GM21576 (cell line): ENCODE measurements at regions not wholly inside any gene's neighbourhood (a gene's known extent, or its start where the extent isn't known, plus 50 kb on each side); places are given as distances from the start of the nearest gene placed in this dataset.
"Not testable (repeated sequence)": the region's sequence is repeated elsewhere in the genome, so short reads cannot be mapped to it uniquely, and the experiment has no call there.

Experiments used
- ATAC-seq: cut with Tn5 transposase; IDR thresholded peaks from one replicate; pipeline ENCODE4 v1.9.1; 2021; ENCODE audit warnings: mild to moderate bottlenecking, moderate library complexity; ENCODE audit not compliant: unreplicated experiment

GRCh38 chr9:72471096-72471495 lies 50.3 kb upstream of the TMC1 start:
- no peak for ATAC-seq

- no peak for ATAC-seq
These were observed 53.4 kb upstream of the TMC1 start for GRCh38 chr9:72467766-72468738.

- ATAC-seq, result no peak
These were observed 55.8 kb upstream of the TMC1 start for GRCh38 chr9:72465593-72465984.

GRCh38 chr9:72464857-72465592 lies 56.4 kb upstream of the TMC1 start:
- ATAC-seq, result peak; percentile 61

GRCh38 chr9:72462340-72462739 lies 59.1 kb upstream of the TMC1 start:
- ATAC-seq, result no peak

- no peak for ATAC-seq
These were observed 60.8 kb upstream of the TMC1 start for GRCh38 chr9:72460342-72461312.

GRCh38 chr9:72459308-72459707 lies 62.1 kb upstream of the TMC1 start:
- no peak for ATAC-seq

GRCh38 chr9:72458153-72458552 lies 63.3 kb upstream of the TMC1 start:
- ATAC-seq, result no peak

GRCh38 chr9:72457366-72457765 lies 64.0 kb upstream of the TMC1 start:
- ATAC-seq, result no peak

- ATAC-seq, result no peak
These were observed 66.4 kb upstream of the TMC1 start for GRCh38 chr9:72454871-72455491.

- ATAC-seq, result no peak
These were observed 67.6 kb upstream of the TMC1 start for GRCh38 chr9:72453797-72454196.

GRCh38 chr9:72446241-72446640 lies 75.2 kb upstream of the TMC1 start:
- ATAC-seq, result not testable (repeated sequence)

GRCh38 chr9:72445306-72445995 lies 76.0 kb upstream of the TMC1 start:
- ATAC-seq, result no peak

- ATAC-seq, result no peak
These were observed 77.0 kb upstream of the TMC1 start for GRCh38 chr9:72444435-72444834.

GRCh38 chr9:72443855-72444254 lies 77.6 kb upstream of the TMC1 start:
- ATAC-seq, result peak; percentile 95

GRCh38 chr9:72441848-72442607 lies 77.0 kb upstream of the ZFAND5 start:
- no peak for ATAC-seq

- no peak for ATAC-seq
These were observed 76.2 kb upstream of the ZFAND5 start for GRCh38 chr9:72440992-72441847.

- no peak for ATAC-seq
These were observed 75.4 kb upstream of the ZFAND5 start for GRCh38 chr9:72440378-72440777.
